ENCODE measurements at regions not wholly inside any gene's neighbourhood (a gene's known extent, or its start where the extent isn't known, plus 50 kb on each side); places are given as distances from the start of the nearest gene placed in this dataset.
A peak's percentile ranks its signal among the peaks of the same experiment; 100 is the strongest.

GRCh38 chr18:41456831-41457230 is 498.2 kb upstream of the PIK3C3 start:
- intact Hi-C loops (cut with DNase I) = no loop called here
- ATAC-seq (ENCODE audit: poor library complexity) (no peak), DNase-seq (no peak)

DNA sequence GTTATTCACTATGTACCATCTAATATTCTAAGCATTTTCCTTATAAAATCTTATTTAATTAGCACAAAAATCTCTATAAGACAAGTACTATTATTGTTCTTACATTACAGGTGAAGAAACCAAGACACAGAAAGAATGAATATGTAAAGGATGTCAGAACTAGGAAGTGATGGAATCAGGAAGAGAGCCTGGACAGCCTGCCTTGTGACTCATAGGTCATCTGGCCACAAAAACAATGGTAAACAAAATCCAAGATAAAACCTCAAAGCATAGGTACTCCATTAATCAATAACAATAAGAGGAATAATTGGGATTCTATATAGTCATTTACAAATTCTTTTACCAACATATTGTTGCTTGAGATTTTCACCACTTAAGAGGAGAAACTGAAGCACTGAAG is 505.4 kb upstream of the PIK3C3 start:
- intact Hi-C loops (cut with DNase I) = no loop called here
- no peak for DNase-seq
- no peak for ATAC-seq (ENCODE audit: poor library complexity)

GRCh38 chr18:41444943-41445342 is 510.1 kb upstream of the PIK3C3 start:
- intact Hi-C loops (cut with DNase I) = no loop called here

DNA sequence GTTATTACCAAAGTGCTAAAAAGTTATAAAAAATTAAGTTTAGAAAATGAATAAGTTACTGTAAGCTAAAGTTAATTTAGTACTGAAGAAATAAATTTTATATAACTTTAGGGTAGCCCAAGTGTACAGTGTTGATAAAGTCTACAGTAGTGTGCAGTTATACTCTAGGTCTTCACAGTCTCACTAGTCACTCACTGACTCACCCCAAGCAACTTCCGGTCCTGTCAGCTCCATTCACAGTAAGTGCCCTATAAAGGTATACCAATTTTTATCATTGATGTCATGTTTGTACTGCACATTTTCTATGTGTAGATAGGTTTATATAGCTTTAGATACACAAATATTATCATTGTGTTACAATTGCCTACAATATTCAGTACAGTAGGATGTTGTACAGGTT is 518.3 kb upstream of the PIK3C3 start:
- DNase-seq = no peak
- no peak for ATAC-seq (ENCODE audit: poor library complexity)
- intact Hi-C loops (cut with DNase I) = no loop called here

More at GRCh38 chr18:41444943-41445342, 510.1 kb upstream of the PIK3C3 start:
- ATAC-seq (ENCODE audit: poor library complexity) = no peak
- no peak for DNase-seq

GRCh38 chr18:41418598-41418997 is 536.4 kb upstream of the PIK3C3 start:
- intact Hi-C loops (cut with DNase I) = no loop called here
- DNase-seq (no peak), ATAC-seq (ENCODE audit: poor library complexity) (no peak)

- no peak for DNase-seq
- no peak for ATAC-seq (ENCODE audit: poor library complexity)
- intact Hi-C loops (cut with DNase I) = no loop called here
Observed at GRCh38 chr18:41416044-41416443, 539.0 kb upstream of the PIK3C3 start.

- no peak for ATAC-seq (ENCODE audit: poor library complexity)
- intact Hi-C loops (cut with DNase I) = no loop called here
- DNase-seq = no peak
Observed at GRCh38 chr18:41410006-41410405, 545.0 kb upstream of the PIK3C3 start.

- DNase-seq = no peak
- no peak for ATAC-seq (ENCODE audit: poor library complexity)
- intact Hi-C loops (cut with DNase I) = no loop called here
Observed at GRCh38 chr18:41406834-41407233, 548.2 kb upstream of the PIK3C3 start.

DNA sequence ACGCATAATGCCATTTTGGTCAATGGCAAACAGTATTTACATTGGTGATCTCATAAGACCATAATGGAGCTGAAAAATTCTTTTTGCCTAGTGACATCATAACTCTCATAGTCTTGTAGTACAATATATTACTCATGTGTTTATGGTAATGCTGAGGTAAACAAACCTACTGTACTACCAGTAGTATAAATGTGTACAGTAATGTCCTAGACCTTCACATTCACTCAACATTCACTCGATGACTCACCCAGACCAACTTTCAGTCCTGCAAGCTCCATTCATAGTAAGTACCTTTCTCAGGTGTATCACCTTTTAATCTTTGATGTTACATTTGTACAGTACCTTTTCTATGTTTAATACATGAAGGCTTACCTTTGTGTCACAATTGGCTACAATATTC is 558.2 kb upstream of the PIK3C3 start:
- no peak for DNase-seq
- ATAC-seq (ENCODE audit: poor library complexity) = no peak
- intact Hi-C loops (cut with DNase I) = no loop called here

GRCh38 chr18:41396211-41396610 is 558.8 kb upstream of the PIK3C3 start:
- intact Hi-C loops (cut with DNase I) = no loop called here

GRCh38 chr18:41395695-41396094 is 559.3 kb upstream of the PIK3C3 start:
- ATAC-seq (ENCODE audit: poor library complexity) (no peak), DNase-seq (no peak)
- intact Hi-C loops (cut with DNase I) = no loop called here

More at GRCh38 chr18:41396211-41396610, 558.8 kb upstream of the PIK3C3 start:
- no peak for ATAC-seq (ENCODE audit: poor library complexity)
- DNase-seq = no peak

DNA sequence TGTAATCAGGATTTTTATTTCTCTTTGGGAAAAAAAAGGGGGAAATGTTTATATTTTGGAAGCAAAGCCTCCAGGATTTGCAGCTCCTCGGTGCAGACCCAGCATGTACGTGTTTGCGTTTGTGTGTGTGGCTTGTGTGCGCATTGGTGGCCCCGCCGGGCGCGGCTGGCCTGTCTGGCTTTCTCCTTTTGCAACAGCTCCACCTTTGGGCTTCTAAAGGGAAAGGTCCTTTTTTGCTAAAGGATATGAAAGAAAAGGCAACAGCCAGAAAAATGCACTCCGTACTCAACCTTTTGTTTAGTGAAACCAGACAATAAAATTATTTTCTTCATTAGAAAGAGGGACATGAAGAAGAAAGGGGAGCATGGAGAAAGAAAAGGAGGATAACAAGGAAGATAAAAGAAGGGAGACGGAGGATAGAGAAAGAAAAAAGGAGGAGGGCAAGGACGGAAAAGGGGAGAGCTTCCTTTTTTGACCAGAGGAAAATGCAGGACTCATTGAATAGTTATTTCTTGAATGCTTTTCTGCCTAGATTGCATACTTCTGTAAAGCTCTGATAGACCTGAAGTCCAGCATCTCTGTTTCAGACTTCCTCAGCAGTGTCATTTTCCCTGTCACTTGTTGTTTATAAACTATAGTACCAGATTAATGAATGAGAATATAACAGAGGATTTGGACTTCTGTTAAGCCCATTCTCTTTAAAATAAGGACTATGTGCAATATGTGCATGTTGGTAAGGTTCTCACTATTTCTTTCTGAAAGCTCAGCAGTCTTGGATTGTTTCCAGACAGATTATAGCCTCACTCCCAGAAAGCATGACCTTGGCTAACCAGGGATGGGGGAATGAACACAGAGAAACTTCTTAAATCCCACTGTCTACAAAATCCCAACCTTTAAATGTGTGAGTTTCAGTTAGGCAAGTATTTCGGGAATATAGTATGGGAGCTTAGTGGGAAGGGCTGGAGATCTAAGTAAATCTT is 563.1 kb upstream of the PIK3C3 start:
- peak; percentile 70 for ATAC-seq (ENCODE audit: poor library complexity)
- DNase-seq = peak; percentile 47
- intact Hi-C loops (cut with DNase I) = no loop called here

DNA sequence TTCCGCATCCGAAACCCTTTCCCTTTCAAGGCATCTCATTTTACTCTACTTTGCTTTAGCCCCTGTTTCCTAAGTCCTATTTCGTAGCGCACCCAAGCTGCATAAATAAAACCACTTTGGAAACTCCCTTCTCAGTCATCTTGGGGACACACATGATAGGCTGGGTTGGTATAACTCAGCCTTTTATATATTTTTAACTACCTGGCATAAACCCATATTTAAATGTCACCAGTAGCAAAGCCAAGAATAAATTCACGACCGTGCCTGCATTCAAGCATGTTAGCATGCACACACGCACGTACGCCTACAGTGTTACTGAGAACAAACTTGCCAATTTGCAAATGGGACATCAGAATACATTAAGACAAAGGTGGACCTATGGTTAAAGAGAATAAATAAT is 564.7 kb upstream of the PIK3C3 start:
- no peak for DNase-seq
- intact Hi-C loops (cut with DNase I) = no loop called here
- no peak for ATAC-seq (ENCODE audit: poor library complexity)

GRCh38 chr18:41378598-41378997 is 576.4 kb upstream of the PIK3C3 start:
- intact Hi-C loops (cut with DNase I) = no loop called here
- no peak for ATAC-seq (ENCODE audit: poor library complexity)
- no peak for DNase-seq

- intact Hi-C loops (cut with DNase I) = no loop called here
- ATAC-seq (ENCODE audit: poor library complexity) (no peak), DNase-seq (no peak)
Observed at GRCh38 chr18:41373612-41374011, 581.4 kb upstream of the PIK3C3 start.

- ATAC-seq (ENCODE audit: poor library complexity) (no peak), DNase-seq (no peak)
- intact Hi-C loops (cut with DNase I) = no loop called here
Observed at GRCh38 chr18:41372046-41372665, 582.9 kb upstream of the PIK3C3 start.

- intact Hi-C loops (cut with DNase I) = no loop called here
- no peak for DNase-seq
- ATAC-seq (ENCODE audit: poor library complexity) = no peak
Observed at GRCh38 chr18:41371156-41372045, 583.6 kb upstream of the PIK3C3 start.

DNA sequence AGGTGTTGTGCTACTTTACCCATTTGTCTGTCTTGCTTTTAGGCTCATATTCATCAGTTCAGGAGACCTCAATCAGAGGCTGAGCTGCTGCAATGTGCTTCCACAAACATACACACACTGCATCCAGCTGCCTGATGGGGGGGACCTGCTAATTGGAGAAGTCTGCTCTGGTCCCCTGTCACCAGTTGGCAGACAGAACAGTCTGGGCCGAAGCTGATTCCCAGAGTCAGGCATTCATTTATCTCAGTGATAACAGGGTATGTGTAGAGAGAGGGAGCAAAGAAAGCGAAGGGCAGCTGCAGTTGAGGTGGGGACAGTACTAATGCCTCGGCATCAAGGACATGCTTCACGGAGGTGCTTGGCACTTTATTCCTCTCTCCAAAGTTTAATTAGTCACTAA is 584.3 kb upstream of the PIK3C3 start:
- intact Hi-C loops (cut with DNase I) = no loop called here
- no peak for DNase-seq
- no peak for ATAC-seq (ENCODE audit: poor library complexity)

- no peak for ATAC-seq (ENCODE audit: poor library complexity)
- no peak for DNase-seq
- intact Hi-C loops (cut with DNase I) = no loop called here
Observed at GRCh38 chr18:41357708-41358107, 597.3 kb upstream of the PIK3C3 start.

All from Right ventricle myocardium superior (tissue), 1 donor.